GM19467 (cell line): ENCODE measurements at regions not wholly inside any gene's neighbourhood (a gene's known extent, or its start where the extent isn't known, plus 50 kb on each side); places are given as distances from the start of the nearest gene placed in this dataset.
"Not testable (repeated sequence)": the region's sequence is repeated elsewhere in the genome, so short reads cannot be mapped to it uniquely, and the experiment has no call there.

ENCODE experiments used
- ATAC-seq: cut with Tn5 transposase; IDR thresholded peaks from one replicate; pipeline ENCODE4 v1.9.1; 2021; ENCODE audit warnings: mild to moderate bottlenecking, moderate library complexity; ENCODE audit not compliant: unreplicated experiment

DNA sequence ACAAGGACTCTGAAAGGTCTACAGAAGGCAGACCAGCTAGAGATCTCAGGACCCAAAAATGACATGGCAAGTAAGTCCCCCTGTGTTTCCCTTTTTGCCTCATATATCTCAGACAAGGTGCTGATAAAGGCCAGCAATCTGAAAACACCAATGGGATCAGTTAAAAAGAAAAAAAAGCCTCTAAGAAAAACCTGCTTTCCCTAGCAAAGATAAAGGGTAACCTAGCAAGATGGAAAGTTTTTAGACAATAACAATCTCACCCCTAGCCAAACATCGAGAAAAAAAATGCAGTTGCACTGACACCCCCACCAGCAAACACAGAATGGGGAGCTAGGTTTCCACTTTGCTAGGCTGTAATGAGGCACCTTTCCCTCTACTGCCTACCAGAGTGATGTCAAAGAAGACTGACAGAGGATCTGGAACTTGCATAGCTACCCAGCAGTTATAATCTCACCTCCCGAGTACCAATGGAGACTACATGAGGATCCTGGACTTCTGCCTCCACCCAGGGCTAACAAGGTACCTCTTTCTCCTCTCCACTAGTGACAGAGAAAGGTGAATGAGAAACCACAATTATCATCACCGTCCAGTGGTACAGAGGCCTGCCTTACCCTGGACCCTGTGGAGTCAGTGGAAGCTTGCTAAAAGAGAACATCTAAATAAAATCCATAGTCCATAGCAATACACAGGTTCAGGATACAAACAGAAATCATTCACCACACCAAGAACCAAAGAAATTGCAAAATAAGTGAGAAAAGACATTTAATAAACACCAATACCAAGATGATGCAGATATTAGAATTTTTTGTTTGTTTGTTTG is 240.8 kb downstream of the ARHGAP12 start:
- no peak for ATAC-seq

DNA sequence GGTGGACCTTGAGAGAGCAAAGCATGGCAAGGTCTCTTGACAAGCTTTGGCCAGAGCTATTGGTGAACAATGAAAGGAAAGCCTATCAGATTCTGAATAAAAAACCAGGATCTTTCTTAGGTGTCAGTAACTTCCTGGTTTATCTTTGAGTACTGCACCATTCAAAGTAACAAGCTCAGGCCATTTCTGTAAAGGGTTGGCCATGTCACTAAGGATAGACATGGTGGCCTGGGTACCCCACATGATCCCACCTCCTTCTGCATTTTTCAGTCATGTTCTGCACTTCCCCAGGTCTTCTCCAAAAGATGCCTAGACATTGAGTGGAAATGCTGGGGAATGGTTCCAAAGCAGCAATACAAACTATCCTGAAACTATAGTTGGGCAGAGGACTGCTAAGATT is 242.0 kb downstream of the ARHGAP12 start:
- no peak for ATAC-seq

DNA sequence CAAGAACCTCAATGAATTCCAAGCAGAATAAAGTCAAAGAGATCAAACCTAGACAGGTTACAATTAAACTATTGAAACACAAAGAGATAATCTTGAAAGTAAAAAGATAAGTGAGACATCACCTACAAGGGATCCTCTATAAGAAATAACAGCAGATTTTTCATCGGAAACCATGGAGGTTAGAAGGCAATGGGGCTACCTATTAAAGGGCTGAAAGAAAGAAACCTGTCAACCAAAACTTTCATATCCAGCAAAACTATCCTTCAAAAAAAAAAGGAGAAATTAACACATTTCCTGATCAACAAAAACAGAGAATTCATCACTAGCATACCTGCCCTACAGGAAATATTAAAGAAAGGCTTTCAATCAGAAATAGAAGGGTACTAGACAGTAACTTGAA is 244.9 kb downstream of the ARHGAP12 start:
- ATAC-seq, result no peak

DNA sequence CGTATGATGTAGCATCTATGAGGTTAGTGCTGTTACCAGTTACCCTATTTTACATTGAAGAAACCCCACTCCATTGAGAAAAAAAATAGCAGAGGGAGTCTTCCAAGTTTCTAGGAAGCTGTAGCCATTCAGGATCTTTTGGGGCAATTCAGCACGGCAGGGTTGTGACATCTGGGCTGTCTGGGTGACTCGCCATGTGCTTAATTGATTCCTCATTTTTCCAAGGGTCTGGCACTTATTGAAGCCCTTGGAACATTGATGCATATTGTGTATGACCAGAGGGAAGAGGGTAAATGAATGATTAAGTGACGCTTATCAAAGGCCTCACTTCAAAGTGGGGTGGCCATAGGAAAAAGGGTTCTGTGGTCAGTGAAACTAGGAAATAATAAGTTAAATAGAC is 248.7 kb downstream of the ARHGAP12 start:
- ATAC-seq, result no peak

DNA sequence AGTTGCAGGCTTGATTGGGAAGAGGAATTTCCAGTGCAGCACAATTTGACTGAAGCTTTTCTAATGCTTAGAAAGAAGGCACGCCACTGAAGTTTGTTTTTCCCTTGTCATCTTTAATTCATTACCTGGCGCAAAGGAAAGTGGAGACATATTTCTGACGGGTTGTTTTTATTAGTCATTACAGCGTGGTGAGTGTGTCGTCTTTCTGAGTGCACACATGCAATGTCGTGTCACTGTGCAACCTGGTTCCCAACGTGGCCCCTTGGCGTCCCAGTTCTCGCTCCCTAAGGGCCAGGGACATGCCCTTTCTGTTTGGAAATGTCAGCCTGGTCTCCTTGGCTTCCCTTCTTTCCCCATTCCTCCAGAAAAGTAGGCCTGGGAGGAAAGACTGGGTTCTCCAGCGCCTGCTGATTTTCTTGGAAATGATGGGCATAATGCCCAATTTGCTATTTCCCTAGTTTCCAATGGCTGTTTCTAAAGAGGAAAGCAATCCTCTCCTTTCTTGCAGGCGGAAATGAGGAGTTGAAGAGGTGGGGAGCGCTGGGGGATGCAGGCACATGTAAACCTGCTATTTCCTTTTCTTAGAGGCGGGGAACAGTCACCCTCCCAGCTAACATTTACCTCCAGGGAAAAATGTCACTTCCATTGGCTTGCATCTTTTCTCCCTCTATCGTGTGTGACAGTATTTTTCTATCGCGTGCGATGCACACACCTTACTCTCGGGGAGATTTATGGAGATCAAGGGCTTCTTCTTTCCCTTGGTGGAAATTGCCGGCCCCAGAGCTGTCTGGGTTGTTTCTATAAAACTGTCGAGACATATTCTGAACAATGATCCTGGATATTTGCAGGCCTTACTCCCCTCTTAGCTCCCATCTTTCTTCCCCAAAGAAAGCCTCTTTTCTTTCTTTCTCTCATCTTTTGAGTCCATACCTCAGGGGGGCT is 249.8 kb downstream of the ARHGAP12 start:
- no peak for ATAC-seq

DNA sequence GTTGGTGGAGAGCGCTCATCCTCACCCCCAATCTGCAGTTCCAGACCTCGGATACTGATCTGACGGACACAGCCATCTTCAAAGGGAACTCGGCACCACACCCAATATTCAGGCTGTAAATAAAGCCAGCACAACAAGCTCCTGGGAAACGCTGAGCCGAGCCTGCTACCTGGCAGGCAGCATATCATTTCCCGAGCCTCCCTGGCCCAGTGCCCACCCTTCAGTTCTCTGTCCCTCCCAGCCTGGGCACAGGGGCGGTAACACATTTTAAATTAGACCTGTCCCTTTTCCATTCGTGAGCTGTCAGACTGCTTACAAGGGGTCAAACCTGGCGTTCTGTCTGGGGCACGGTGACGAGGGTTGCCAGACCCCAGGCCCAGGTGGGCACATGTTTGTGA is 250.5 kb downstream of the ARHGAP12 start:
- ATAC-seq, result no peak

DNA sequence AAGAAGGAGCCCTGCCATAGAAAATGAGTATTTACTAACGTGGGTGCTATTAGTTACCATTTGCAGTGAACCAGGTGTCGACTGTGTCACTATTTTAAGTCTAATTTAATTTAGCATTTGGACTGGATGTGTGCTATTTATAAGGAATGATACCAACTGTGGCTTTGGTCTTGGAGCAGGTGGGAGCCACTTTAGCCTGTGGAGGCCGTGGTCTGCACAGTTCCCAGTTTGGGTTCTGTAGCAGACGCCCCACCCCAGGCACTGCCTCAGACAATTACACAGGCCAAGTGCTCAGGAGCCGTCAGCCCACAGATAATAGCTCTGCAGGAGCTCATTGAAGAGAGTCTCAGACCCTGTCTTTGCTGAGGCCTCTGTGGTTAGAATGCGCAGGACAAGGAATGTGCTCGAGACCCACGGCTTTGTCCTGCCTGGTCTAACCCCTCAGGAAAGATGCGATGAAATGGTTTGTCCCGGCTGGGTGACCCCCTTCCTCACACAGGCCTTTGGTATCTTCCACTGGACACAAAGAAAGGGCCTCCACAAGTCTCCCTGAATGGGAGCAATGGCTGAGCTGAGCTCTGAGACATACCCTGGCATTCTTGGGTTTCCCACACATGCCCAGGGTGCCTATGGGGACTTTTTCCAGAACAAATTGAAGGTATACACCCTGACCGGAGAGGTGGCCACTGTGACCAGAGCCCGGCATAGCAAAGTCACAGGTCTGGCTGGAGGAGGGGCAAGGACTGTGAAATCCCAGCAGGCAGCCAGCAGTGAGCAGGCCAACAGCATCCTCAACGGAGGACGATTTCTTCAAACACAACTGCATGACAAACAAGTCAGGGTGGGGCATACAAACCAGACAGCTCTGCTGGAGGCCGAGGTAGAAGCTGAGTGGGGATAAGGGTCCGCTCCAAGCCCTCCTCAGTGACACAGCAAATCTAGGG is 251.2 kb downstream of the ARHGAP12 start:
- no peak for ATAC-seq

DNA sequence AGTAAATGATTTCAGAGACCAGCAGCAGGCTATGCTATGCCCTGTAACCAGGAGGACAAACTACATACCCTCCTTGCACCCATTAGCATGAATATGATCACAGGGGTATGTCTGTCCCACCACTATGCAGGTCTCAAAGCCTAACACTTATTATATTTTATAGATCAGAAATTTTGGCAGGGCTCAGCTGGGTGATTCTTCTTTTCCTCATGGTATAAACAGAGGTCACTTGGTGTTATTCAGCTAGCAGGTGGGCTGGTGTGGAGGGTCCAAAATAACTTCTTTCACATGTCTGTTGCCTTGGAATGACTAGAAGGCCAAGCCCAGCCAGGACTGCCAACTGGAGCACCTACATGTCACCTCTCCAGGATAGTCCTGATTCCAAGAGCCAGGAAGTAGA is 252.9 kb downstream of the ARHGAP12 start:
- no peak for ATAC-seq

DNA sequence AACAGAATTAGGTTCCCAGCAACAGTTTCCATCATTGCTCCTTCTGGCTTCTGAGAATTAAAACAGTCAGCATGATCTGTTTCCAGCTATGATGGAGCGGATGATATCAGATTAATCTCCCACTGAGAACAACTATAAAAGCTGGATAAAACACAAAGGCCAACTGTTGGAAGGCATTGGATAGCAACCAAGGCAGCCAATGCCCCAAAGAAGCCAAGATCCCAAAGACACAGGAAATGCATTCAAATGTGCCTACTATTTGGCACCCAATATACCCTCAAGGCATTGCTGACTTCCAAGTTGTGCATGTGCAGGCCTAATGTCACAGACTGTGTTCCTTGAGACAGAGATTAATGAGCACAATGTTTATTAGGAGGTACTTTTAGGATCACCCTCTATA is 259.3 kb downstream of the ARHGAP12 start:
- ATAC-seq, result no peak

DNA sequence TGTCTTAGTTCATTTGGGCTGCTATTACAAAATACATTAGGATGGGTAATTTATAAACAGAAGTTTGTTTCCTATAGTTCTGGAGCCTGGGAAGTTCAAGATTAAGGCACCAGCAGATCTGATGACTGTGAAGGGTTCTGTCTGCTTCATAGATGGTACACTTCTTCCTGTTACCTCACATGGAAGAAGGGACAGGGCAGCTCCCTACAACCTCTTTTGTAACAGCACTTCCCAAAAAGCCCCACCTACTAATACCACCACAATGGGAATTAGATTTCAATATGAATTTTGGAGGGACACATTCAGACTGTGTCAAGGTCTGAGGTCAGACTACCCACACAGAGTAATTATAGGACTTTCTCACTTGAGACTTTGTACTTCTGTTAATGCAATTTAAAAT is 260.3 kb downstream of the ARHGAP12 start:
- ATAC-seq, result no peak

DNA sequence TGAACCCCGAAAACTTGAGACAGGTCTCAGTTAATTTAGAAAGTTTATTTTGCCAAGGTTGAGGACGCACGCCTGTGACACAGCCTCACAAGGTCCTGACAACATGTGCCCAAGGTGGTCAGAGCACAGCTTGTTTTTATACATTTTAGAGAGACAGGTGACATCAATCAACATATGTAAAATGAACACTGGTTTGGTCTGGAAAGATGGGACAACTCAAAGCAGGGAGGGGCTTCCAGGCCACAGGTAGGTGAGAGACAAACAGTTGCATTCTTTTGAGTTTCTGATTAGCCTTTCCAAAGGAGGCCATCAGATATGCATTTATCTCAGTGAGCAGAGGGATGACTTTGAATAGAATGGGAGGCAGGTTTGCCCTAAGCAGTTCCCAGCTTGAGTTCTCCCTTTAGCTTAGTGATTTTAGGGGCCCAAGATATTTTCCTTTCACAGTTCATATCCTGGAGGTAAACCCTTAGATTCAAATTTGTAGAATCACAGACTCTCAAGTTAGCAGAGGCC is 262.8 kb downstream of the ARHGAP12 start:
- ATAC-seq, result not testable (repeated sequence)

DNA sequence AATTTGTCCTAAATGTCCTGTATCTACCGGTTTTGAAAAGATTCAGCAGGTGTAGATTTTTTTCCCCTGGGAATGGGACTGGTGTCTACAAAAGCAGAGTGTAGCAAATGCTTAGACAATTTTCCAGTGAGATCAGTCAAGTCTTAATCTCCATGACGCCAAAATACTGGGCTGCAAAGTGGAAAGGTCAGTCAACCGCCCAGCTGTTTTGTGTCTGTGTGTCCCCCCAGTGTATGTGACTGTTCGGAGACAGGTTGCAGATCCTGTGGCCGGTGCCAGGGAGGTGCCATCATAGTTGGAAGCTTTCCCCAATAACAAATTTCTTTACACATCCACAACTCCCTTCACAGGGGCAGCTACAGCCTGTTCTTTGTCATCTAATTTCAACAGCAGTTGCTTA is 263.8 kb downstream of the ARHGAP12 start:
- ATAC-seq, result no peak

DNA sequence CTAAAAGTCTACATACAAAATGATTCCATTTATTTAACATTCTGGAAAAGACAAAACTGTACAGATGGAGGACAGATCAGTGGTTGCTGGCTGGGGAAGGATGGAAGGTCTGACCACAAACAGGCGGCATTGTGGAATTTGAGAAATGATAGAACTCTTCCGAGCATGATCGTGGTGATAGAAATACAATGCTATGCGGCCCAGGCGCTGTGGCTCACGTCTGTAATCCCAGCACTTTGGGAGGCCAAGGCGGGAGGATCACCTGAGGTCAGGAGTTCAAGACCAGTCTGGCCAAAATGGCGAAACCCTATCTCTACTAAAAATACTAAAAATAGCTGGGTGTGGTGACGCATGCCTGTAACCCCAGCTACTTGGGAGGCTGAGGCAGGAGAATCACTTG is 264.6 kb downstream of the ARHGAP12 start:
- ATAC-seq, result not testable (repeated sequence)

DNA sequence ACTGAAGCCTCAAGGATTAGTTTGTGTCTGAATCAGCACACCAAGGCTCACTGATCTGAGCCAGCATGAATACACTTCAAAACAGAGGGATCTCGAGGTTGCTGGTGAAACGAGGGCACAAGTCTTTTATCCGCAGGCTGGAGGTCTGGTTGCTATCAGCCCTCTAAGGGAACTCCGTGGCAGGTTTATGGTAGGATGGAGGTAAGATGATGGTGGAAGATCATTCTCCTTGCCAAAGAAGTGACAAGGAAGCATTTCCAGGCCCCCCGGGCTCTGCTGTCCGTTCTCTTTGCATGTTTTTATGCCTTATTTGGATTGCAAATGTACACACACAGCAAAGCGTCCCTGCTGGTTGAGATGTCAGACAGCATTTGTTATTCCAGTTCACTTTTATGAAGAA is 268.3 kb downstream of the ARHGAP12 start:
- no peak for ATAC-seq

DNA sequence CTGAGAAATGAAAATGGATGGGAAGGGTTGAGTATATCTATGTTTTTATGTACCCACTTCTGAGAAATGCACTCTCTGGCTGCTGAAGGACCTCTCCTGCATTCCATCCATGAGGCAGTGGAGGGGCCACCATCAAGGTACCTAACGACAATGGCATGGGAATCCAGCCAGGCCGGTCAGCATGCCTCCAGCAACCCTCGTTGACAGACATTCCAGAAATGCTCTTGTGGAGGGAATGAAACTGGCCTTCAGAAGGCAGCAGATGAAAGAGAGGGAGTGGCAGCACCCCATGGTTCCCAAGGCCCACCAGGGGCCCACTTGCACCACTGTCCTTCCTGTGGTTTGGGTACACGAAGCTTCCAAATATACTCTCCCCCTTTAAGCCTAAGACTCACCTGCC is 269.0 kb downstream of the ARHGAP12 start:
- ATAC-seq, result no peak

DNA sequence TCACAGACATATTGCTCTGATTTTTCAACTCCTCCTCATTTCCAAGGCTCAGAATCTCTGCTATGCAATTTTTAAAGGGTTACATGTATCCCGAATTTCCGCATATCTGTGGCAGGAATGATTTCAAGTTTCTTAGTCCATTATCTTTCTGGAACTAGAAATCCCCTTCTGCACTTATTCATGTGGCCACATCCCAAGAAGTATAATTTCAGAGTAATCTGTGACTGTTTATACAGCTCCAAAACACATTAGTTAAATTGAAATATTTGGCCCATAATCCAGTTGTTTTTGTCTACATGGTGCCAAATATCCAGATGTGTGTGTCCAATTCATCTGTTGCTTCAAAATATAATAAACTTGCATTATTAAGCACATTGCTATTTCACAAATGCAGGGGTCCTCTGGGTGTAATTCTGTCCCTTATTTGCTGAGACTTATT is 271.2 kb downstream of the ARHGAP12 start:
- no peak for ATAC-seq

DNA sequence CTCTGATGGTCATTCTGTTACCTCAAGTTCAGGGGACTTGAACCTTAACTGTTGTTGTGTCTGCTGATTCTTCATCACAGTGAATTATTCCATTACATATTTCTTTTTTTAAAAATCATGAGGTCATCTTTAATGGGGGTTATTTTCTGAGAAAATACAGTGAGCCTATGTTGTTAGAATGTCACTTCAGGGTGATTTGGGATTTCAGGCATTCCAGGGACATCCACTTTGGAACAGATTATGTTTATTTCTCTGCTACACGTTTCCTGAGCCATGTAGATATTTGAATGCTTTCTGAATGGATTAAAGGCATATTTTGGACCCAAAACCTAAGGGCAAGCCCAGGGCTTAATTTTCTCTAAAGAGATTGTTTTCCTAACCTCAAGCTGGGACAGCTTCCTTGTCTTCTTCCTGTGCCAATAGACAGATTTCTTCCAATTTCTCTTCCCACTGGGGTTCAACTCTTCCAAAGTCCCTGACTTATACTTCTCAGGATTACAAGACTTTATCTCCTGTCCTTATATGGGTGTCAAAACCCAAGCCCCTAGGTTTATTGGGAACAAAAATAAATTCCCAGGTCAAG is 271.7 kb downstream of the ARHGAP12 start:
- ATAC-seq, result no peak

DNA sequence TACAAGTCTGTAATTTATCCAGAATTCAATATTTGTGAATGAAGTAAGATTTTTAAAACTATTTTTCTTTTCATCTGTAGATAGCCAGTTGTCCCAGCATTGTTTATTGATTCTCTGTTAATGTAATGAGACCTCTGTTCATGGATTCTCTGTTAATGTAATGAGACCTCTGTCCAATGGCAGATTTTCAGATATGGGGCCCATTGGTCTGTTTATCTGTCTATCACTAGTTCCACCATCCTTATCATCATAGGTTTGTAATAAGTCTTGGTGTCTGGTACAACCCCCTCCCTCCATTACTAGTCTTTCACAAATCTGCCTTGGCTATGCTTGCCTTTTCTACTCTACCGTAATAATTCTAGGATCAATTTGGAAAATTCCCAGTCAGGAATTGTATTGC is 276.6 kb downstream of the ARHGAP12 start:
- ATAC-seq, result no peak

DNA sequence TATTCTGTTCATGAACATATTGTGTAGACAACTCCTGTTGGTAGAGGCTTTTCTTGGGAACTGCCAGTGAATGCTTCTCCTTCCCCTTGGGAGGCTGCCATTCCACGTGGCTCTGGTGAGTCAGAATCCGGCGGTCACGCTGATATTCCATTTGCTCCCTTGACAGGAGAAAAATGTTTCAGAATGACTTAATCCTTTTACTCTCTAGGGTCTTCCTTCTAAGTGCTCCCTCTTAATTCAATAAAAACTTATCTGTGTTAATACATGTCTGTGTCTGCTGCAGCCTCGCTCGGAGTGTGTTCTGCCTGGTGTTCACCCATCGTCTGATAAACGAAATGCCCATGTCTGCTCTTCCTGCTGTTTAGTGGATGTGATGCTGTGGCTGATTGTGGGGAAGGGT is 278.6 kb downstream of the ARHGAP12 start:
- ATAC-seq, result no peak

DNA sequence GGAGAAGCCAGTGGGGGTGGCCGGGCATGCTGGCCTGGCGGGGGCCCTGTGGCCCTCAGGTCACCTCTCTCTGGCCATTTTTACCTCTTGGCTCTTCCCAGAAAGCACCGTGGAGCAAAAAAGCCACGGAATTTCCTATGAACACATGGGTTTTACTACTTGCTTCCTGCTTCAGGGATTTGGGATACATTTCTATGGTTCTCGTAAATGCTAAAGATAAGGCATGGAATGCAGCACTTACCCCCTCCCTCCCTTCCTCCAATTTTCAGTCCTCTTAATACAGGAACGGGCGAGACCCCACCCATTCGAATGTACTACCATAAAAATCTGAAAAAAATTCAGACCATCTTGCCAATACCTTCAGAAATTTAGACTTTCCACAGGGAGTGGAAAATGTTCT is 279.7 kb downstream of the ARHGAP12 start:
- no peak for ATAC-seq
